Fibroblast of lung (primary cell): ENCODE measurements at regions not wholly inside any gene's neighbourhood (a gene's known extent, or its start where the extent isn't known, plus 50 kb on each side); places are given as distances from the start of the nearest gene placed in this dataset.

Source experiments
- DNase-seq, 2 donors: peaks; one replicate each; pipeline versions ENCODE4 v3.0.0 to v3.0.0-alpha.2; 2010; ENCODE audit warnings: low read depth in 2 of 2
- H2AFZ ChIP-seq: 2 replicates; pipeline ENCODE4 v1.5.1; 2012; ENCODE audit warnings: low read length, control low read depth, inconsistent platforms
- H3K27ac ChIP-seq: 2 replicates; pipeline ENCODE4 v1.5.1; 2011; ENCODE audit warnings: low read length, control low read depth; ENCODE audit not compliant: insufficient read depth
- H3K27me3 ChIP-seq: 2 replicates; pipeline ENCODE4 v1.5.1; 2011; ENCODE audit warnings: mild to moderate bottlenecking, low read length; ENCODE audit not compliant: control insufficient read depth, insufficient read depth
- H3K36me3 ChIP-seq: 2 replicates; pipeline ENCODE4 v1.5.1; 2011; ENCODE audit warnings: low read length; ENCODE audit not compliant: control insufficient read depth, insufficient read depth
- H3K4me1 ChIP-seq: 2 replicates; pipeline ENCODE4 v1.5.1; 2011; ENCODE audit warnings: low read length; ENCODE audit not compliant: control insufficient read depth, insufficient read depth; ENCODE audit errors: extremely low read depth
- H3K4me2 ChIP-seq: 2 replicates; pipeline ENCODE4 v1.5.1; 2011; ENCODE audit warnings: low read length, control low read depth; ENCODE audit not compliant: insufficient read depth; ENCODE audit errors: extremely low read depth
- H3K4me3 ChIP-seq, 4 experiments: fragments of 200-600 bp in 1 of 4; sonication (generic) in 1 of 4; replicated peaks in 1 of 4; 2 replicates each; pipeline ENCODE4 v1.5.1; 2011 to 2016; ENCODE audit warnings: low read length in 4 of 4, low read depth in 3 of 4, mild to moderate bottlenecking in 3 of 4, control low read depth in 2 of 4, inconsistent platforms in 1 of 4, mixed read lengths in 1 of 4; ENCODE audit not compliant: insufficient read depth in 1 of 4; ENCODE audit errors: control extremely low read depth in 1 of 4
- H3K79me2 ChIP-seq: 2 replicates; pipeline ENCODE4 v1.5.1; 2012; ENCODE audit warnings: mild to moderate bottlenecking, low read length, inconsistent platforms; ENCODE audit not compliant: control insufficient read depth, insufficient read depth
- H3K9ac ChIP-seq: 2 replicates; pipeline ENCODE4 v1.5.1; 2011; ENCODE audit warnings: mild to moderate bottlenecking, low read length, control low read depth; ENCODE audit not compliant: insufficient read depth
- H3K9me3 ChIP-seq: 2 replicates; pipeline ENCODE4 v1.5.1; 2012; ENCODE audit warnings: low read depth, low read length; ENCODE audit not compliant: control insufficient read depth, insufficient read depth
- H4K20me1 ChIP-seq: 2 replicates; pipeline ENCODE4 v1.5.1; 2011; ENCODE audit warnings: low read length; ENCODE audit not compliant: control insufficient read depth, insufficient read depth; ENCODE audit errors: extremely low read depth
- EZH2 ChIP-seq: IDR thresholded peaks from 2 replicates; pipeline ENCODE4 v1.5.1; 2012; ENCODE audit warnings: low read length, control low read depth, mild to moderate bottlenecking; ENCODE audit errors: missing control alignments
- TF ChIP-seq, protein P1 (sequence below), 2 donors: IDR thresholded peaks in 1 of 2; conservative IDR thresholded peaks in 1 of 2; 1 replicate in 1 of 2; 2 replicates in 1 of 2; pipeline ENCODE4 v1.5.1; 2011 to 2012; ENCODE audit warnings: low read length in 2 of 2, control low read depth in 1 of 2, inconsistent platforms in 1 of 2, low read depth in 1 of 2, mild to moderate bottlenecking in 1 of 2

DNA sequence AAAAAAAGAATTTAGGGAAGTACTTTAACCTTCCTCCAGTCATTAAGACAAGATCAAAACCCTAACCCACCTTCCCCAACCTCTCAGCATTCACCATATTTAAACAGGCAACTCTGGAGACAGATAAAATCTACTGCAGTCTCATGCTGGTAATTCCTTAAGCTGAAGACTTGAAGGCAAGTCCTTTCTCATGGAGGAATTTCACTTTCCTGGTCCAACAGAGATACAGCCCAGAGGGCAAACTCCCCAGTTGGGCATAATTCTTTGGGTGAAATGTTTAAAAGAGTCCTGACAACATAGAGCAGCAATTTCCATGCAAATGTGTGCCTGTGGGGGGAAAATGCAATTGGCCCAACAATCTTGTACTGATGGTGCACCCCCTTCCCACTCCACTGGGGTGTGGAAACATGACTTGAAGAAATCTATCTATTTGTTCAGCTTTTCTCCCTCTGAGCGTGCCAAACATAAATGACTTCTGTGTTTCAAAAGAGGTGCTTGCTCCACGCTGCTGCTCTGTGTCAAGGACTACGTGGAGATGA is 131.8 kb upstream of the HNRNPA3 start:
- Histone ChIP-seq H4K20me1 (no peaks in the 10 kb centered on the region), H3K27ac (no peak overlapping the region), H3K27me3 (no peaks in the 10 kb centered on the region), H3K4me3 (no peak overlapping the region), H3K36me3 (no peaks in the 10 kb centered on the region), H2AFZ (no peak overlapping the region), H3K79me2 (no peaks in the 10 kb centered on the region), H3K9ac (no peak overlapping the region), H3K4me2 (no peak overlapping the region), H3K9me3 (no peaks in the 10 kb centered on the region), H3K4me1 (no peaks in the 10 kb centered on the region)
- TF ChIP-seq, protein P1, sequence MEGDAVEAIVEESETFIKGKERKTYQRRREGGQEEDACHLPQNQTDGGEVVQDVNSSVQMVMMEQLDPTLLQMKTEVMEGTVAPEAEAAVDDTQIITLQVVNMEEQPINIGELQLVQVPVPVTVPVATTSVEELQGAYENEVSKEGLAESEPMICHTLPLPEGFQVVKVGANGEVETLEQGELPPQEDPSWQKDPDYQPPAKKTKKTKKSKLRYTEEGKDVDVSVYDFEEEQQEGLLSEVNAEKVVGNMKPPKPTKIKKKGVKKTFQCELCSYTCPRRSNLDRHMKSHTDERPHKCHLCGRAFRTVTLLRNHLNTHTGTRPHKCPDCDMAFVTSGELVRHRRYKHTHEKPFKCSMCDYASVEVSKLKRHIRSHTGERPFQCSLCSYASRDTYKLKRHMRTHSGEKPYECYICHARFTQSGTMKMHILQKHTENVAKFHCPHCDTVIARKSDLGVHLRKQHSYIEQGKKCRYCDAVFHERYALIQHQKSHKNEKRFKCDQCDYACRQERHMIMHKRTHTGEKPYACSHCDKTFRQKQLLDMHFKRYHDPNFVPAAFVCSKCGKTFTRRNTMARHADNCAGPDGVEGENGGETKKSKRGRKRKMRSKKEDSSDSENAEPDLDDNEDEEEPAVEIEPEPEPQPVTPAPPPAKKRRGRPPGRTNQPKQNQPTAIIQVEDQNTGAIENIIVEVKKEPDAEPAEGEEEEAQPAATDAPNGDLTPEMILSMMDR (conservative IDR thresholded peaks at IDR 0.05 in 1 of 2, IDR thresholded peaks at IDR 0.05 in 1 of 2; ENCODE audit: low read depth in 1 of 2, low read length in 2 of 2), result no peak
- no peak for TF ChIP-seq EZH2
- no peak for DNase-seq

DNA sequence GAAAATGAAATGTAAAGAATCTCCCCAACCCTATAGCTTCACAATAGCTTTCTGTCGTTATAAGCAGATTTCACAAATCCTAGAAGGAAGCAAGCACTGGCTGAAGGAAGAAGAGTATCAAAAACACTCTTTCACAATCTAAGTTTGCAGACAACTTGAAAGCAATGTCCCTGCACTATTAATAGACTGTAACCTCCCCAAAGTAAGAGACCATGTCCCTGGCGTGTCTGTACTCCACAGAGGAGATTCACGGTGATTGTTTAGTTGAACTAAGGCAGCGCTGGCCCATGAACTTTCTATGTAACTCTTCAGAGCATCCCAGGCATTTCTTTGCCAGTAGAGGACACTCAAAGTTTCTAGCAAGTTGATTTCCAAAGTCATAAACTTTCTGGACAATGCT is 128.0 kb upstream of the HNRNPA3 start:
- no peak for DNase-seq
- H3K4me2 ChIP-seq, result no peak overlapping the region
- no peak overlapping the region for H3K4me3 ChIP-seq
- no peaks in the 10 kb centered on the region for H3K36me3 ChIP-seq
- no peaks in the 10 kb centered on the region for H3K4me1 ChIP-seq
- TF ChIP-seq EZH2, result no peak
- TF ChIP-seq, protein P1 (conservative IDR thresholded peaks at IDR 0.05 in 1 of 2, IDR thresholded peaks at IDR 0.05 in 1 of 2; ENCODE audit: low read depth in 1 of 2, low read length in 2 of 2), result no peak
- no peaks in the 10 kb centered on the region for H4K20me1 ChIP-seq
- H3K27me3 ChIP-seq, result no peaks in the 10 kb centered on the region
- H2AFZ ChIP-seq, result no peak overlapping the region
- H3K9me3 ChIP-seq, result no peaks in the 10 kb centered on the region
- H3K79me2 ChIP-seq, result no peaks in the 10 kb centered on the region
- no peak overlapping the region for H3K9ac ChIP-seq
- no peak overlapping the region for H3K27ac ChIP-seq

GRCh38 chr2:177088529-177088928 is 124.1 kb upstream of the HNRNPA3 start:
- TF ChIP-seq EZH2, result no peak
- TF ChIP-seq, protein P1 (conservative IDR thresholded peaks at IDR 0.05 in 1 of 2, IDR thresholded peaks at IDR 0.05 in 1 of 2; ENCODE audit: low read depth in 1 of 2, low read length in 2 of 2), result no peak
- no peaks in the 10 kb centered on the region for H4K20me1 ChIP-seq
- DNase-seq, result no peak
- H3K36me3 ChIP-seq, result no peaks in the 10 kb centered on the region
- no peaks in the 10 kb centered on the region for H3K9me3 ChIP-seq
- no peaks in the 10 kb centered on the region for H3K27me3 ChIP-seq
- no peak overlapping the region for H3K27ac ChIP-seq
- H3K79me2 ChIP-seq, result no peaks in the 10 kb centered on the region
- no peak overlapping the region for H3K4me2 ChIP-seq
- H3K9ac ChIP-seq, result no peak overlapping the region
- no peak overlapping the region for H3K4me3 ChIP-seq
- H2AFZ ChIP-seq, result no peak overlapping the region
- H3K4me1 ChIP-seq, result no peaks in the 10 kb centered on the region
